ENCODE measurements at regions not wholly inside any gene's neighbourhood (a gene's known extent, or its start where the extent isn't known, plus 50 kb on each side); places are given as distances from the start of the nearest gene placed in this dataset.
"Not testable (repeated sequence)": the region's sequence is repeated elsewhere in the genome, so short reads cannot be mapped to it uniquely, and the experiment has no call there.

DNA sequence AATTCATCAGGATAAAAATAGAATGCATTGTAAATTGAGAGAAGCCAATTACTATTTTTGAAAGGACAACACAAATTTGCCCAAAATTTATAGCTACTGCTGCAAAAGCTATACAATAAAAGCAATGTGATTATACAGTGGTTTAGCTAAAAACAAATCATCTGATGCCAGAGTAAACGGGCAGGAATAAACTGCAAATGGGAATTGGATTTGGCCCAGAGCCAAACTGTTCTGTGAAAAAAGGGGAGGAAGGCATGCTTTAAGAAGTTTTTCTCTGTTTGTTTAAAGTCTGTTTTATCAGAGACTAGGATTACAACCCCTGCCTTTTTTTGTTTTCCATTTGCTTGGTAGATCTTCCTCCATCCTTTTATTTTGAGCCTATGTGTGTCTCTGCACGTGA is 317.5 kb downstream of the LMO7 start:
- DNase-seq (ENCODE audit: low spot score): not testable (repeated sequence)

- DNase-seq (ENCODE audit: low spot score): no peak
These were observed 311.3 kb downstream of the LMO7 start for GRCh38 chr13:75947448-75947847.

DNA sequence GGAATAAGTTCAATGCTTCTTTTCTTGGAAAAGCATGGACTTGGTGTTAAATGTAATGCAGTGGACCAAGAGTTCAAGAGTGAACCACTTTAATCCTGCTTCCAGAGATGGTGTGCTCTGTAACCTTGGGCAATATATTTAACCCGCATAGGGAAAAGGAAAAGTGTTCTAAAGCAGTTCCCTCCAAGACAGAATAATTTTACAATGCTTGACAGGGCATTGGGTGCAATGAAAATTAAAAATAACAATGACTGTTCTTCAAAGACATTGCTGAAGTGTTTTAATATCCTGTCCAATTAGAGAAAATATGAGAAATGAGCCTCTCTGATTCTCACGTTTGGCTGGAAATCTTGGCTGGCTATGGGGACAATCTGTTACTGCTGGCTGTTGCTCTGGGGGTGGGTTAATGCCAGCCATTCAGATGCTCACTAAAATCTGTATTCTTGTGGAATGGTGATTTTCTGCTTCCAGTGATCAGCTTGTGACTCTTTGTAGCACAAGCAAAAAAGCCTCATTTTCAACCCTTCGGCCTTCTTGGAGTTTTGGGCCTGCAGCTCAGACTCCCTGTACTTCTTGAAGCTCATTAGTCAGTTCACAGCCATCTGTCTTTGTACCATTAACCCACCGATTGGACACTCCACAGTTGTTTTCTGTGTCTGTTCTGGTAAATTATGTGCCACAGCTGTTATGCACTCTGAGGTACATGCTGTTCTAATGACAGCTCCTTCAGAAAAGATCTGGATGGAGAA is 310.6 kb downstream of the LMO7 start:
- peak; percentile 27 for DNase-seq (ENCODE audit: low spot score)

DNA sequence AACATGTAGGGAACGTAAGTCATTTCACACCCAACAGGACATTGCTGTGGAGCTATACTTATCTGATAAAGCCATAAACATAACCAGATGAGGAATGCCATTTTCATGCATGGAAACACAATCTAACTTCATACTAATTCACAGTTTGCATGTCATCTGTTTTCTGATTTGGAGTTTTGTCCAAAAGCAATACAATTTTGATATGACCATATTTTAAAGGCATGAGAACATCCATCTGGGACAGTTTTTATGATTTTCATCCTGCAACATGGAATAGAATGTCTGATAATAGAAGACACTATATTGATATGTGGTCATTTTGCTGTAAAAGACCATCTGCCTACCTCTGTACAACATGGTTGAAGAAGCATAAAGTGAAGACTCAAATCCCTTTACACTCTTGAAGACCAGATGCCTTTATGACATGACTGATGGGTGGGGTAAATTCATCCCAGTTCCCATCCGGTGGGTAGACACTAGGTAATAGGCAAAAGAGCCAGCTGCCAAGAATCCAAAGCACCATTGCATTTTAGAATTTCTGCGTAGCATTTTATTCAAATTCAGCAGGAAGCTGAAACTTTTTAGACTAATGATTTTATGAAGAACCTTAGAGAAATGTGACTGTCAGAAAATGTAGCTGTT is 309.8 kb downstream of the LMO7 start:
- DNase-seq (ENCODE audit: low spot score): no peak

- DNase-seq (ENCODE audit: low spot score): no peak
These were observed 302.9 kb downstream of the LMO7 start for GRCh38 chr13:75938811-75939560.

DNA sequence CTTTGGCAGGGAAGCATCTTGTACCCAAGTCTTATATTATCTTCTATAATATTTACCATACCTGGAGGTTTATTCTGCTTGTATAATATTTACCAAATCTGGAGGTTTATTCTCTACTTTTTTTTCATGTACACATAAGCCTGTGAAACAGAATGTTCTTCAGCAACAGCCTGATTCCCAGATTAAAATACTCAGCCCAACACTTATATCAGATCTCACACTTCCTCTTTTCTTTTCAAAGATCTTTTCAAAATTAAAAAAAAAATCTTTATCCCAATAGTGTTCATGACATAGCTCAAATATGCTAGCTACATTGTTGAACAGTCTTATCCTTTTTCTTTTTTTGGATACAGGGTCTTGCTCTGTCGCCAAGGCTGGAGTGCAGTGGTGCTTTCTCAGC is 300.7 kb downstream of the LMO7 start:
- no peak for DNase-seq (ENCODE audit: low spot score)

DNA sequence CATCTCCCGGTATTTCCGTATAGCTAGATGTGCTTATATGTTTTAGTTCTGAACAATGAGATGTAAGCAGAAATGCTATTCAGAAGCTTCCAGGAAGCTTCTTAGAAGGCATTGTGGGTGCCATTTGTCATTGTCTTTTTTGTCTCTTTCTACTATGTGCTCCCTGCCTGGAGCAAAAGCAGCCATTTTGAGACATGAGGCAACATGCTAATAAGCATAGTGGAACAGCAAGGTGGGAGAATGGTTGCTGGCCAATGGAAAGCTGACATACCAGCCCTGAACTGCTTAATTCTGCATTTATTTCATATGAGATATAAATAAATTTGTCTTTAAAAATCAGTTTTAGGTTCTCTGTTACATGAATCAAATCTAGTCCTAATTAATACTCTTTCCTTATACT is 299.7 kb downstream of the LMO7 start:
- DNase-seq (ENCODE audit: low spot score): no peak

DNA sequence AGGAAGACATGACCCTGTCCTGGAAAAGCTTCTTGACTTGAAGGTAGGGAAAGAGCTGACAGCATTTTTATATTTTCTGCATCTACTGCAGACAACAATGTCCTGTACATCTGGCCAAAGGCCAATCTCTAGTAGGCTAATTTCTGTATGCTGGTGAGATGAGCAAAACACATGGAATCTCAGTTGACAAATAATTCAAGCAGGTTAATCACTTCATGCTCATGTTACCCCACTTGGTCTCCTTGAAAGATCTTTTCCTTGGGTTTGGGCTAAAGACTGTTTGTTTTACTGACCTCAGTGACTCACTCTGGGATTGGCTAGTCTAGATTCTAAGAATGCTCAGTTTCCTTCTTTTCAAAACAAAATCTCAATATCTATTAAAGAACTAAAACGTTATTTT is 298.8 kb downstream of the LMO7 start:
- DNase-seq (ENCODE audit: low spot score): no peak

- DNase-seq (ENCODE audit: low spot score): no peak
These were observed 296.5 kb downstream of the LMO7 start for GRCh38 chr13:75932636-75933035.

- DNase-seq (ENCODE audit: low spot score): no peak
These were observed 295.0 kb downstream of the LMO7 start for GRCh38 chr13:75931116-75931515.

GRCh38 chr13:75929076-75929475 is 292.9 kb downstream of the LMO7 start:
- DNase-seq (ENCODE audit: low spot score): no peak

- no peak for DNase-seq (ENCODE audit: low spot score)
These were observed 291.1 kb downstream of the LMO7 start for GRCh38 chr13:75927183-75927669.

- no peak for DNase-seq (ENCODE audit: low spot score)
These were observed 284.4 kb downstream of the LMO7 start for GRCh38 chr13:75920536-75920935.

- no peak for DNase-seq (ENCODE audit: low spot score)
These were observed 283.6 kb downstream of the LMO7 start for GRCh38 chr13:75919660-75920199.

- no peak for DNase-seq (ENCODE audit: low spot score)
These were observed 278.9 kb downstream of the LMO7 start for GRCh38 chr13:75915066-75915465.

DNA sequence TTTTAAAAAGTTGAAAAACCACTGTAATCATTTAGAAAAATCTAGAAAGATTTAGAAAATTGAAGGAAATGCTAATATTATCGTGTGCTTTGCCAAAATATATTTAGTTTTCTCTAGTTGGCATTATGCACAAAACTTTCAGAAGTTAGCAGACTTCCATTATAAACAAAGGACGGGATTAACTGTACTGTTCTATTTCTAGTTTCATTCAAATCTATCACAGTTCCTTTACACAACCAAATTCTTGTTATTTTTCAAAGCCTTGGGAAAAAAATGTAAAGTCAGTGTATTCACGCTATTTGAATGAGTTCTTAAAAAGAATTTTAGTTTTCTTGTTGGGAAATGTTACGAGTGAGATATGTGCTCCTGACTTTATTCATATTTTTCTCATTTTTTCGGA is 277.8 kb downstream of the LMO7 start:
- DNase-seq (ENCODE audit: low spot score): no peak

GRCh38 chr13:75910591-75910990 is 274.5 kb downstream of the LMO7 start:
- peak; percentile 74 for DNase-seq (ENCODE audit: low spot score)

Small RNA genes lying in the stretch of these regions (small RNA-seq; reads per million reads assigned to genes)
- 0 to 0.04 reads per million in 2 experiments for gene RN7SL571P

Data from SK-N-DZ (cell line).